GM12892 (cell line): ENCODE measurements at regions not wholly inside any gene's neighbourhood (a gene's known extent, or its start where the extent isn't known, plus 50 kb on each side); places are given as distances from the start of the nearest gene placed in this dataset.

Source experiments
- POLR2A ChIP-seq: IDR thresholded peaks from 2 replicates; pipeline ENCODE4 v1.6.1; 2011; ENCODE audit warnings: low read depth, low read length, control low read depth
- TAF1 ChIP-seq: IDR thresholded peaks from 2 replicates; pipeline ENCODE4 v1.6.1; 2011; ENCODE audit warnings: low read depth, mild to moderate bottlenecking, control low read depth, low read length, borderline replicate concordance

DNA sequence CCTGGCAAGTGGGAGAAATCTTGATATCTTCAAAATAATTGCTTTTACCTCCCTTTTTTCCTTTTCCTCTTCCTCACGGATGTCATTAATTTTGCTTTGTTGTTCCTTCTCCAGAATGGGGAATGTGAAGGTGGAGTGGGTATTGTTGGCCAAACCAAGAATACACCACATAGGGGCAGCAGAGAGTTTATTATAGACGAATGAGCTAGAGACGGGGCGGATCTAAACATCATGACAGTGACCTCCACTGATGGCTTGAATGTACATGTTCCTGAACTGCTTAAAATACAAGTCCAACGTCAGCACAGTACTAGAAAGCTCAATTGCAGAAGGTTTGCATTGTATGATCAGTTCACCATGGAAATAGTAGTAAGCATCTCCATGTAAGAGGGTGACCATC, 122.3 kb upstream of the SNX19 start:
- TF ChIP-seq TAF1 (no peak), POLR2A (no peak)
